Activated T-helper 2 cell treated with anti-CD3 and anti-CD28 coated beads, Interferon-gamma antibody, Interleukin-2, Interleukin-4, amounts not matched to agents 10 μg/mL and 5 μg/mL and 100 μg/mL, durations not matched to agents 14 hours and 24 hours and 36 hours (primary cell): ENCODE measurements at regions not wholly inside any gene's neighbourhood (a gene's known extent, or its start where the extent isn't known, plus 50 kb on each side); places are given as distances from the start of the nearest gene placed in this dataset.

ENCODE experiments used
- DNase-seq: peaks from one replicate; pipeline ENCODE4 v3.0.0; 2021; ENCODE audit warnings: low spot score
- H3K27ac Mint-ChIP-seq: one replicate; pipeline ENCODE4 v1.8.0; 2021; ENCODE audit warnings: mixed read lengths
- H3K27me3 Mint-ChIP-seq: one replicate; pipeline ENCODE4 v1.8.0; 2021; ENCODE audit warnings: low read depth, mixed read lengths
- H3K36me3 Mint-ChIP-seq: one replicate; pipeline ENCODE4 v1.8.0; 2021; ENCODE audit warnings: low read depth, mixed read lengths
- H3K4me1 Mint-ChIP-seq: one replicate; pipeline ENCODE4 v1.8.0; 2021; ENCODE audit warnings: low read depth, mixed read lengths
- H3K4me3 Mint-ChIP-seq: one replicate; pipeline ENCODE4 v1.8.0; 2021; ENCODE audit warnings: low read depth, mild to moderate bottlenecking, moderate library complexity, mixed read lengths
- H3K9me3 Mint-ChIP-seq: one replicate; pipeline ENCODE4 v1.8.0; 2021; ENCODE audit warnings: mixed read lengths
- intact Hi-C: fragments of 100-400 bp; cut with micrococcal nuclease; formaldehyde crosslinking; loops from one replicate; pipeline ENCODE4 v1.15.1; 2023

- no peak for DNase-seq
- H3K9me3 Mint-ChIP-seq = no peaks in the 10 kb centered on the region
- no peak overlapping the region for H3K4me3 Mint-ChIP-seq
- no peaks in the 10 kb centered on the region for H3K4me1 Mint-ChIP-seq
- intact Hi-C loops = no loop called here
- H3K27ac Mint-ChIP-seq = no peak overlapping the region
- H3K27me3 Mint-ChIP-seq = peaks cover 11% of the 10 kb centered on the region
- H3K36me3 Mint-ChIP-seq = no peaks in the 10 kb centered on the region
Observed at GRCh38 chr2:61774351-61774750, 79.5 kb downstream of the FAM161A start.

GRCh38 chr2:61771904-61772845 is 81.7 kb downstream of the FAM161A start:
- H3K36me3 Mint-ChIP-seq = no peaks in the 10 kb centered on the region
- intact Hi-C loops = no loop called here
- no peaks in the 10 kb centered on the region for H3K9me3 Mint-ChIP-seq
- H3K4me3 Mint-ChIP-seq = no peak overlapping the region
- H3K27ac Mint-ChIP-seq = no peak overlapping the region
- H3K27me3 Mint-ChIP-seq = peaks cover 11% of the 10 kb centered on the region
- DNase-seq = no peak
- H3K4me1 Mint-ChIP-seq = no peaks in the 10 kb centered on the region

- Mint-ChIP-seq H3K9me3 (no peaks in the 10 kb centered on the region), H3K4me3 (no peak overlapping the region), H3K27me3 (peaks cover 5% of the 10 kb centered on the region), H3K36me3 (no peaks in the 10 kb centered on the region), H3K4me1 (no peaks in the 10 kb centered on the region), H3K27ac (no peak overlapping the region)
- intact Hi-C loops = no loop called here
- no peak for DNase-seq
Observed at GRCh38 chr2:61770746-61771145, 83.1 kb downstream of the FAM161A start.

GRCh38 chr2:61770298-61770697 is 83.6 kb downstream of the FAM161A start:
- no peaks in the 10 kb centered on the region for H3K36me3 Mint-ChIP-seq
- H3K27ac Mint-ChIP-seq = no peak overlapping the region
- H3K4me1 Mint-ChIP-seq = no peaks in the 10 kb centered on the region
- intact Hi-C loops = no loop called here
- H3K9me3 Mint-ChIP-seq = no peaks in the 10 kb centered on the region
- peaks cover 5% of the 10 kb centered on the region for H3K27me3 Mint-ChIP-seq
- DNase-seq = no peak
- H3K4me3 Mint-ChIP-seq = no peak overlapping the region

GRCh38 chr2:61769093-61769675 is 84.7 kb downstream of the FAM161A start:
- Mint-ChIP-seq H3K27ac (no peak overlapping the region), H3K36me3 (peaks cover 5% of the 10 kb centered on the region), H3K4me1 (peaks cover 1% of the 10 kb centered on the region), H3K27me3 (peaks cover 5% of the 10 kb centered on the region), H3K4me3 (no peak overlapping the region), H3K9me3 (peaks cover 5% of the 10 kb centered on the region)
- intact Hi-C loops = loop anchor here (10.0 kb wide), 1 partner anchor 426 kb away; the partner anchor contains the start of gene B3GNT2
- no peak for DNase-seq

GRCh38 chr2:61764035-61764800 is 89.6 kb downstream of the FAM161A start:
- Mint-ChIP-seq H3K4me3 (peak overlapping the region; percentile 89), H3K27ac (peak overlapping the region; percentile 94), H3K9me3 (peaks cover 5% of the 10 kb centered on the region), H3K27me3 (no peaks in the 10 kb centered on the region), H3K4me1 (peaks cover 15% of the 10 kb centered on the region), H3K36me3 (peaks cover 5% of the 10 kb centered on the region)
- intact Hi-C loops = loop anchor here (1.0 to 10.0 kb wide), 8 partner anchors 70 to 587 kb away; partner anchors contain the start of genes B3GNT2, CCT4, COMMD1 and FAM161A
- peak; percentile 96 for DNase-seq

- H3K9me3 Mint-ChIP-seq = peaks cover 5% of the 10 kb centered on the region
Observed at GRCh38 chr2:61763605-61764034, 90.2 kb downstream of the FAM161A start.

GRCh38 chr2:61762292-61762691 is 91.6 kb downstream of the FAM161A start:
- peaks cover 5% of the 10 kb centered on the region for H3K36me3 Mint-ChIP-seq
- H3K9me3 Mint-ChIP-seq = peaks cover 5% of the 10 kb centered on the region
- peaks cover 16% of the 10 kb centered on the region for H3K4me1 Mint-ChIP-seq
- H3K27me3 Mint-ChIP-seq = peaks cover 1% of the 10 kb centered on the region
- no peak overlapping the region for H3K27ac Mint-ChIP-seq
- no peak overlapping the region for H3K4me3 Mint-ChIP-seq
- intact Hi-C loops = loop anchor here (5.0 to 10.0 kb wide), 3 partner anchors 90 to 433 kb away; partner anchors contain the start of genes B3GNT2 and COMMD1
- no peak for DNase-seq

More at GRCh38 chr2:61763605-61764034, 90.2 kb downstream of the FAM161A start:
- Mint-ChIP-seq H3K36me3 (peaks cover 5% of the 10 kb centered on the region), H3K27ac (peak overlapping the region; percentile 94), H3K27me3 (no peaks in the 10 kb centered on the region), H3K4me3 (peak overlapping the region; percentile 89), H3K4me1 (peaks cover 15% of the 10 kb centered on the region)
- intact Hi-C loops = loop anchor here (1.0 to 10.0 kb wide), 8 partner anchors 69 to 586 kb away; partner anchors contain the start of genes B3GNT2, CCT4, COMMD1 and FAM161A
- no peak for DNase-seq

- Mint-ChIP-seq H3K36me3 (peaks cover 5% of the 10 kb centered on the region), H3K27me3 (peaks cover 1% of the 10 kb centered on the region), H3K4me3 (no peak overlapping the region), H3K4me1 (peaks cover 19% of the 10 kb centered on the region), H3K27ac (no peak overlapping the region), H3K9me3 (peaks cover 10% of the 10 kb centered on the region)
- DNase-seq = no peak
- intact Hi-C loops = loop anchor here (5.0 to 10.0 kb wide), 3 partner anchors 87 to 435 kb away; partner anchors contain the start of genes B3GNT2 and COMMD1
Observed at GRCh38 chr2:61759718-61760117, 94.1 kb downstream of the FAM161A start.

GRCh38 chr2:61759005-61759404 is 94.9 kb downstream of the FAM161A start:
- Mint-ChIP-seq H3K4me1 (peaks cover 18% of the 10 kb centered on the region), H3K36me3 (no peaks in the 10 kb centered on the region), H3K4me3 (no peak overlapping the region), H3K27me3 (peaks cover 1% of the 10 kb centered on the region), H3K9me3 (peaks cover 4% of the 10 kb centered on the region), H3K27ac (no peak overlapping the region)
- no peak for DNase-seq
- intact Hi-C loops = no loop called here

- Mint-ChIP-seq H3K36me3 (no peaks in the 10 kb centered on the region), H3K27ac (no peak overlapping the region), H3K4me3 (no peak overlapping the region), H3K9me3 (peaks cover 11% of the 10 kb centered on the region), H3K4me1 (peaks cover 15% of the 10 kb centered on the region), H3K27me3 (peaks cover 1% of the 10 kb centered on the region)
- intact Hi-C loops = no loop called here
- DNase-seq = no peak
Observed at GRCh38 chr2:61758159-61758558, 95.7 kb downstream of the FAM161A start.

- Mint-ChIP-seq H3K4me3 (no peak overlapping the region), H3K36me3 (no peaks in the 10 kb centered on the region), H3K27ac (no peak overlapping the region), H3K4me1 (peaks cover 4% of the 10 kb centered on the region), H3K27me3 (peaks cover 1% of the 10 kb centered on the region), H3K9me3 (peaks cover 14% of the 10 kb centered on the region)
- no peak for DNase-seq
- intact Hi-C loops = no loop called here
Observed at GRCh38 chr2:61753512-61753911, 100.3 kb downstream of the FAM161A start.
